ENCODE measurements at regions not wholly inside any gene's neighbourhood (a gene's known extent, or its start where the extent isn't known, plus 50 kb on each side); places are given as distances from the start of the nearest gene placed in this dataset.

GRCh38 chrX:128699716-128700285 lies 647.6 kb upstream of the ACTRT1 start:
- TF ChIP-seq EP300 (IDR thresholded peaks at IDR 0.05): no peak
- TF ChIP-seq CTCF (IDR thresholded peaks at IDR 0.05): no peak
- Histone ChIP-seq H3K27me3 (no peaks in the 10 kb centered on the region), H3K27ac (no peak overlapping the region), H3K9me3 (no peaks in the 10 kb centered on the region), H3K4me1 (no peaks in the 10 kb centered on the region), H3K36me3 (no peaks in the 10 kb centered on the region), H3K4me3 (no peak overlapping the region)
- intact Hi-C loops (cut with DNase I; ENCODE audit: low total_unique reads): no loop called here
- no peak for DNase-seq
- 62 to 90% (median 76%) methylated on average over 3 of the region's 3 CpGs for whole genome bisulfite sequencing, 5 donors

GRCh38 chrX:128698573-128699181 lies 646.5 kb upstream of the ACTRT1 start:
- H3K4me3 ChIP-seq: no peak overlapping the region
- 29 to 52% (median 46%) methylated on average over 1 of the region's 1 CpG for WGBS, 5 donors
- intact Hi-C loops (cut with DNase I; ENCODE audit: low total_unique reads): no loop called here
- peak in 1 of 2 donors; percentile 24 for DNase-seq
- no peaks in the 10 kb centered on the region for H3K9me3 ChIP-seq
- H3K36me3 ChIP-seq: no peaks in the 10 kb centered on the region
- no peak for TF ChIP-seq POLR2AphosphoS5 (IDR thresholded peaks at IDR 0.05)
- no peak for TF ChIP-seq CTCF (IDR thresholded peaks at IDR 0.05)
- TF ChIP-seq EP300 (IDR thresholded peaks at IDR 0.05): no peak
- TF ChIP-seq POLR2A (IDR thresholded peaks at IDR 0.05): no peak
- no peak overlapping the region for H3K27ac ChIP-seq
- no peaks in the 10 kb centered on the region for H3K4me1 ChIP-seq
- no peaks in the 10 kb centered on the region for H3K27me3 ChIP-seq

GRCh38 chrX:128691872-128692271 lies 639.7 kb upstream of the ACTRT1 start:
- Histone ChIP-seq H3K27ac (no peak overlapping the region), H3K4me1 (no peaks in the 10 kb centered on the region), H3K27me3 (no peaks in the 10 kb centered on the region), H3K36me3 (no peaks in the 10 kb centered on the region), H3K9me3 (no peaks in the 10 kb centered on the region), H3K4me3 (no peak overlapping the region)
- peak in 1 of 2 donors; percentile 3 for DNase-seq
- 60 to 68% (median 67%) methylated on average over 6 of the region's 6 CpGs for WGBS, 5 donors
- intact Hi-C loops (cut with DNase I; ENCODE audit: low total_unique reads): no loop called here
- TF ChIP-seq CTCF (IDR thresholded peaks at IDR 0.05): no peak
- no peak for TF ChIP-seq POLR2AphosphoS5 (IDR thresholded peaks at IDR 0.05)
- no peak for TF ChIP-seq POLR2A (IDR thresholded peaks at IDR 0.05)
- no peak for TF ChIP-seq EP300 (IDR thresholded peaks at IDR 0.05)

- no peak overlapping the region for H3K4me3 ChIP-seq
These were observed 633.2 kb upstream of the ACTRT1 start for GRCh38 chrX:128685387-128685786.

More at GRCh38 chrX:128685387-128685786, 633.2 kb upstream of the ACTRT1 start:
- no peaks in the 10 kb centered on the region for H3K36me3 ChIP-seq
- no peaks in the 10 kb centered on the region for H3K27me3 ChIP-seq
- DNase-seq: no peak
- H3K9me3 ChIP-seq: no peaks in the 10 kb centered on the region
- TF ChIP-seq EP300 (IDR thresholded peaks at IDR 0.05) (no peak), POLR2A (IDR thresholded peaks at IDR 0.05) (no peak), CTCF (IDR thresholded peaks at IDR 0.05) (no peak), POLR2AphosphoS5 (IDR thresholded peaks at IDR 0.05) (no peak)
- H3K4me1 ChIP-seq: no peaks in the 10 kb centered on the region
- intact Hi-C loops (cut with DNase I; ENCODE audit: low total_unique reads): no loop called here
- no peak overlapping the region for H3K27ac ChIP-seq
- 67 to 82% (median 75%) methylated on average over 2 of the region's 2 CpGs for WGBS, 5 donors

Measured in stomach (tissue), 8 donors.